SIG-M5 treated with dmso at 0.1 percent for 504 hours (cell line): ENCODE measurements at regions not wholly inside any gene's neighbourhood (a gene's known extent, or its start where the extent isn't known, plus 50 kb on each side); places are given as distances from the start of the nearest gene placed in this dataset.
A peak's percentile ranks its signal among the peaks of the same experiment; 100 is the strongest.

ENCODE experiments used
- DNase-seq: peaks from one replicate; lab custom pipeline; 2025; ENCODE audit not compliant: unreplicated experiment; lab: John Stamatoyannopoulos, UW

DNA sequence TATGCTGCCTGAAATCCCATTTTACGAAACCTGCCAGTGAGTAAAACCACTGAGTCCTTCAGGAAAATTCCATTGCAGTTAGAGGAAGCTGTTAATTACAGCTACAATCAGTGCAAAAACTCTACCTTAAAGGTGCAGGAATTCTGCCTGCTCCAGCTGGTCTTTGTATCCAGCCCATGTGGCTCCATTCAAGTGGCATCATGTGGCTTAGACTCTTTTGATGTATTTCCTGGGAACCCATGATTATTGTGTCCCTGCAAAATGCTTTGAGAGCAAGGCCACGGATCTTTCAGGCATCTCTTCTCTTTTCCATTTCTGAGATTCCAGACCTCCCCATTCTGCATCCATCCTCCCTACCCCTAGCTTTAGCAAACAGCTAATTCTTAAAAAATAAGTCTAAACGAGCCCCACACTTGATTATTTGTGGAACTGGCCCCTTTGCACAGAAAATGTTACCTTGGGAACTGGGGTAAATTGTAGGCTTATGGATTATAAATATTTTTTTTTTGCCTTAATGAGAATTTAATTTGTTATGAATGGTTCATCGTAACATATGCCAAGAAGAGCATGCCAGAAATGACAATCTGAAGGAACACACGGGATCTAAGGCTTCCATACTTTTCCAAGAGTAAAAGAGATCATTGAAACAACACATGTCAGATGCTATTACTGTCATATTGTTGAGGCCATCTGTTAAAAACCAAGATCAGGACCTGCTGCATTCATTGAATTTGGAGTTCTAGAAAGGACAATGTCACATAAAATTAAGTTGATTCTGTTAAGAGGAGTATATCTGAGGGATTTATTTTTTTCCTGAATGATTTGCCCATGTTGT is 144.6 kb downstream of the TPH2 start:
- no peak for DNase-seq

DNA sequence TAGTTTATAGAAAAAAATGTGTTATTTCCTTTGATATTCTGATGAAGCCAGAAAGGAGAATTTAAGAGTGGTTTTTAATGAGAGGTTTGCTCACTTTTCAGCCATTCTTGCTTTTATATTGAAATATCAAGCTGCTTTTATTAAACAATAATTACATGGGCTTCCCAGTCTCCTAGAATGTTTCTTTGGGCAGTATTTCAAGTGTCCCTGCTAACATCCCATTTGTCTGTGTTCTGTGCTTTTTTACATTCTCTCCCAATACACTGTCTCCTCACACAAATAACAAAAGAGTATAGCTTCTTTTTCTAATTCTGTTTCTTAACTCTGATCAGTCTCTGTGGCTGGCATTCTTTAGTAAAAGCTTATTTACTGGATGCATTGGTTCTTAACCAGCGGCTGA is 145.4 kb downstream of the TPH2 start:
- no peak for DNase-seq

DNA sequence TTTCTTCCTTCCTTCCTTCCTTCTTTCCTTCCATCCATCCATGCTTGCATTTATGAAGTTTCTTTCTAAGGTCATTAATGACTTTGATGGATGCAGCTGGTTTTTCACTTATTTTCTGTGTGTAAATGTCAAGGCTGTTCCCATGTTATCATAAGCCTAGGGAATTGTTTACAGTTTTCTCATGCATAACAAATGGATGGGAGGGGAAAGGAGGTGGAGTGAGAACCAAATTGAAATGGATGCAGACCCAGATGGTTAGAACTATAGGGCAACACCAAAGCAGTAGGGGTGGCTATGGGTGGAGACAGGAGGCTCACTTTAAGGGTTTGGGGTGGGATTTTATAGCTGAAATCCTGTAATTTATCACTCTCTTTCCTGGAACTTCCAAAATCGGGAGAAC is 146.2 kb downstream of the TPH2 start:
- no peak for DNase-seq

DNA sequence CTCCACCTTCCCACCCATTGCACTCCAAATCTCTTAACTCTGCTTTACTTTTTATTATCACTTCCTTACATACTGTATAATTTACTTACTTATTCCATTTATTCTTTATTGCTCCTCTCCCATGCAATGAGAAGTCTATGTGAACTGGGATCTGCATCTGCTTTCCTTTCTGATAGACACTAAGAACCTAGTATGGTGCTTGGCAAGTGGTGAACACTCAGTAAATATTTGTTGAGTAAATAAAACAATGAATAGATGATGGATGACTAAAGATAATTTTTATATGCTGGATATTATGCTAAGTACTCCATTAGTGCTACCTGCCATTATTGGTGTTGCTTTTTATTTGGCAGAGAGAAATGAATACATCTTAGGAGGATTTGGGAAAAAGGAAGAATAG is 151.0 kb downstream of the TPH2 start:
- DNase-seq = no peak

GRCh38 chr12:72093424-72093823 is 154.8 kb downstream of the TPH2 start:
- DNase-seq = no peak

GRCh38 chr12:72093930-72094329 is 155.3 kb downstream of the TPH2 start:
- no peak for DNase-seq

DNA sequence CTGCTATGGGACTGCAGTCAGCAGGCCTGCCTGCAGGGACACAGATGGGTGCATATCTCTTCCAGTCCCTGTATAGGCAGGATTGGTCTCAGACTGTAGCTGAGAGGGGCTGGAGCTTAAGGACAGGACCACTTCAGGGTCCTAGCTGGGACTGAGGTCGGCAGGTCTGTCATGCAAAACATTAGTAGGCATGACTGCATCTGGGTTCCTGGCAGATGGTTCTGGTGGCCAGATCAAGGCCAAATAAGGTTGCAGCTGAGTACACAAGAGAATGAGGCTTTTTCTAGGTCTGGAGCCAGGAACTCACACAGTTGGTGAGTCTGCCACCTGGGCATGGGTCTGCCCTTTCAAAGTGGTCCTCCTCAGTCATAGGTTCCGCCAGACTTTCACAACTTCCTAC is 155.8 kb downstream of the TPH2 start:
- no peak for DNase-seq

- DNase-seq = no peak
These were observed 156.4 kb downstream of the TPH2 start for GRCh38 chr12:72095025-72095424.

GRCh38 chr12:72098622-72099021 is 160.0 kb downstream of the TPH2 start:
- no peak for DNase-seq

DNA sequence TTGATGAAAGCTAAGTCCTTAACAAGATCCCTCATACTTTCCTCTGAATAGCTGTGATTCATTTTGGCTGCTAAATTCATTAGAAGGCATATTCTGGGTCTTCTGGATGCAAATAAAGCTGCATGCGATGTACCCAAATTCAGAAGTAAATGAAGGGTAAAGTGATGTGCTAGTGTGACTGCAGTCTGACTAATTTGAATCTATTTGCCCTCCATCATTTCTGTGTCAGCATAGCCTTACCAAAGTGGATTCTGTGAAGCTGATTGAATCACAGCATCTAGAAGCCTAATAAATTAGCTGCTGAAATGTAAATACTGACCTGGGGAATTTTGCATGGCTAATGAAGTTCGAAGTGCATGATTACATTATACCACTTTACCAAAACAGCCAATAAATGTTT is 162.2 kb downstream of the TPH2 start:
- DNase-seq = no peak

DNA sequence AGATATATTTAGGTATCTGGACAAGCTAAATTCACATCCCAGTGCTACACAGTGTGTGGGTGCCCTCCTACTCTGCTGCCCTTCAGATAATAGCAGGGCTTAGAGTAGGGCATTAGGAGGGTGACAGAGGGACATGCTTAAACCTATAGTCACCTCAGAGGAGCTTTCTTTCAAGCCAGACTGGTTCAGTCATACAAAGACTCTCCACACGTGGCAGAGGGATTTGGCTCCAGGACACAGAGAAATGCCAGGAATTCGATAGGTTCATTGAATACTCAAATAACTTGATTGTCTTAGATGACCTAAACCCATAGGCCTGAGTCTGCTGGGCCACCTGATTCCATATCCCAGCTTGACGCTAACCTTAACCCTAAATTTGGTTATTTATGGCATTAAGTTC is 163.5 kb downstream of the TPH2 start:
- no peak for DNase-seq

DNA sequence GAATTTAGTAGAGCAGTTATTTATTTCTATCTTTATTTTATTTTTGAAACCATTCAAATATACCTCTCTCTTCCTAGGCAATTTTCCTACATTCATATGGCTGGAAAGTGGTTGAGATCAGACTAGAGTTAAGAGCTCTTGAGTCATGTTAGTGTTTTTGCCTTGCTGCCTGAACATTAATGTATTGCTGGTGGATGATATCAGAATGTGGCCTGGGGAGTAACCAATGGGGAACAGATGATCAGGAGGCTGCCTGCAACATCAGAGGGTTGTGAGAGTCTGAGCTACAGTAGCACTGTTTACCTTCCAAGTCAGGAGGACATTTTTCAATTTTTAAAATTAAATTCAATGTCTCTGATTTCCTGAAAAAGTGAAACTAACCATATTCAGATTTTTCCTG is 166.3 kb upstream of the TRHDE start:
- no peak for DNase-seq

GRCh38 chr12:72110937-72111650 is 161.1 kb upstream of the TRHDE start:
- no peak for DNase-seq

DNA sequence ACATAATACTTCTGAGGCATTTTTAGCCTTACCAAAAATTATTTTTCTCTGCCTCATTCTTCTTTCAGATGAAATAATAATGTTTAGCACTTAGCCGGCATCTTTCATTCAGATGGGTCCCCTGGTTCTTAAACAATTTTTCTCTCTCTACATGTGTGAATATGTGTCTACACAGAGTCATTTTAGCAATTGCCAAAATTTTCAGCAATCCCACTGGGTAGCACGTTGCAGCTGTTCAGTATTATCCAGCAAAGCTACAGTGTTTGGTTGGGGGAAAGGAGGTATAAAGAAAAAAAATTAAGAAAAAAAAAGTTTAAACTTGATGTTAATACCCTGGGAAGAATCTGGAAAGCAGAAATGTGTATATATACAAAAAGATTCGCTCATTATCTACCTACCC is 160.5 kb upstream of the TRHDE start:
- no peak for DNase-seq

- DNase-seq = no peak
These were observed 138.6 kb upstream of the TRHDE start for GRCh38 chr12:72133497-72134055.

GRCh38 chr12:72134246-72135020 is 137.7 kb upstream of the TRHDE start:
- DNase-seq = no peak

GRCh38 chr12:72135021-72135301 is 137.2 kb upstream of the TRHDE start:
- no peak for DNase-seq

- no peak for DNase-seq
These were observed 135.4 kb upstream of the TRHDE start for GRCh38 chr12:72136792-72137191.

DNA sequence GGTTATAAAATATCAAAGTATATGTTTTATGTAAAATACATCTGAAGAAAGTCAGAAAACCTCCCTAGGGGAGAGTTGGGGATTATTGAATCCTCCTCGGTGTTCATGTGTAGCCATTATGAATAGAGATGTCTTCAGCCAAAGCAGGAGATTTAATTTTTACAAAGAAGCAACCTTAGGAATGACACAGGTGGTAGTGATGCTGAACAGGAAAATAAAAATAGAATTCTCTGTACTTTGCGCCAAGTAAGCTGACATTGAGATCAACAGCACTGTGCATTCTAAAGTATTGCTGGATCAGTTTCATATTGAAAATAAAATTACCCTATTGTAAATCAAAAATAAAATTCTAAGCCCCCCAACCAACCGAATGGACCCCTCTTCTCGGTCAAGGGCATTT is 132.8 kb upstream of the TRHDE start:
- DNase-seq = no peak

GRCh38 chr12:72141381-72141780 is 130.8 kb upstream of the TRHDE start:
- peak; percentile 24 for DNase-seq

DNA sequence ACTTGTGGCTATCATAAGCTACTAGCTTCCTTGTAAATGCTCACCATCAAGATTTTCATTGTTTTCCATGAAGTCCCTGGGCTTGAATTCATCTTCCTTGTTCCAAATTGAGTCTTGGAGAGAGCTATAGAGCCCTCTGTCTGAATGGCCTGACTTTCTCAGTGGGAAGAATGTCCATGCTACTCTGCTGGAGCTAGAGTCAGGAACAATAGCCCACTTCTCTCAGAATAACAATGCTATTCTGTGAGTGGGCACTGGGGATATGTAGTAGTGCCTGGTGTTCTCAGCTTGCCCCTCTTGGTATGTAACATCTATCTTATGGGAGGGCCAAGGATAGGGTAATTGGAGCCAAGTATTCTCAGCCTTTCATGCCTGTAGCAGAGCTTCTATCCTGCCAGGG is 127.6 kb upstream of the TRHDE start:
- DNase-seq = no peak

DNA sequence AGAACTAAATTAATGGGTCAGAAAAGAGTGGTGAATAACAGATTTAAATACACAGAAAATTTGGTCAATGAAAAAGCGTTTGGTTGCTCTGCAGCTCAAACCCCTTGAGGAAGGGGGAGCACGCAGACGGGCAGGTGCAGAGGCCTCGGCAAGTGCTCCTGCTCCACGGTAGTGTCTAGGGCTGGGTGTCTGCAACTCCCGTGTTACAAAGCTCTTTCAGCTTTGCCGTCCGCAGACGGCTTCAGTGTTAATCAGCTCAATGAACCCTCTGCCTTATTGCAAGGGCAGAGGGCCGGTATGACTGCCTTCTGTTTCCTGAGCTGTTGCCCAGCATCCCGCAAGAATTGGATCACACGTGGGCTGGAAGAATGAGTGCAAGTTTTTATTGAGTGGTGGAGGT is 125.7 kb upstream of the TRHDE start:
- DNase-seq = no peak
